WI38 (cell line): ENCODE measurements at regions not wholly inside any gene's neighbourhood (a gene's known extent, or its start where the extent isn't known, plus 50 kb on each side); places are given as distances from the start of the nearest gene placed in this dataset.
"Not testable (repeated sequence)": the region's sequence is repeated elsewhere in the genome, so short reads cannot be mapped to it uniquely, and the experiment has no call there.

ENCODE experiments used
- H3K4me3 ChIP-seq: 2 replicates; pipeline ENCODE4 v1.5.1; 2011; ENCODE audit warnings: low read depth, mild to moderate bottlenecking, control low read depth, low read length
- CTCF ChIP-seq: IDR thresholded peaks from 2 replicates; pipeline ENCODE4 v1.5.1; 2012; ENCODE audit warnings: low read depth, mild to moderate bottlenecking, control low read depth, low read length

GRCh38 chr12:86597431-86597830 lies 341.2 kb upstream of the MGAT4C start:
- TF ChIP-seq CTCF = no peak
- no peak overlapping the region for H3K4me3 ChIP-seq

GRCh38 chr12:86590296-86590695 lies 334.1 kb upstream of the MGAT4C start:
- TF ChIP-seq CTCF = no peak
- H3K4me3 ChIP-seq = no peak overlapping the region

- H3K4me3 ChIP-seq = no peak overlapping the region
- TF ChIP-seq CTCF = no peak
Measured at GRCh38 chr12:86574143-86574542, 318.0 kb upstream of the MGAT4C start.

- H3K4me3 ChIP-seq = no peak overlapping the region
- TF ChIP-seq CTCF = no peak
Measured at GRCh38 chr12:86572455-86572854, 316.3 kb upstream of the MGAT4C start.

GRCh38 chr12:86565038-86565437 lies 308.8 kb upstream of the MGAT4C start:
- TF ChIP-seq CTCF = no peak
- H3K4me3 ChIP-seq = no peak overlapping the region

- not testable (repeated sequence) for H3K4me3 ChIP-seq
Measured at GRCh38 chr12:86555491-86555890, 299.3 kb upstream of the MGAT4C start.

- TF ChIP-seq CTCF = no peak
- no peak overlapping the region for H3K4me3 ChIP-seq
Measured at GRCh38 chr12:86551146-86551571, 295.0 kb upstream of the MGAT4C start.
